Osteoblast (primary cell): ENCODE measurements at regions not wholly inside any gene's neighbourhood (a gene's known extent, or its start where the extent isn't known, plus 50 kb on each side); places are given as distances from the start of the nearest gene placed in this dataset.

Experiments used
- DNase-seq: peaks from one replicate; pipeline ENCODE4 v3.0.0; 2011; ENCODE audit warnings: low spot score, mixed read lengths; ENCODE audit not compliant: insufficient read length; ENCODE audit errors: missing footprints
- H2AFZ ChIP-seq: 2 replicates; pipeline ENCODE4 v1.6.0; 2011; ENCODE audit warnings: mild to moderate bottlenecking, low read length
- H3K27ac ChIP-seq: 2 replicates; pipeline ENCODE4 v1.5.1; 2011; ENCODE audit warnings: mild to moderate bottlenecking, low read depth, low read length, moderate library complexity
- H3K27me3 ChIP-seq: 2 replicates; pipeline ENCODE4 v1.6.0; 2012; ENCODE audit warnings: mild to moderate bottlenecking, control low read depth, inconsistent platforms, low read length, moderate library complexity; ENCODE audit not compliant: insufficient read depth
- H3K36me3 ChIP-seq: 2 replicates; pipeline ENCODE4 v1.5.1; 2011; ENCODE audit warnings: mild to moderate bottlenecking, low read length, control low read depth, moderate library complexity; ENCODE audit not compliant: insufficient read depth
- H3K4me1 ChIP-seq: 2 replicates; pipeline ENCODE4 v1.5.1; 2011; ENCODE audit warnings: mild to moderate bottlenecking, low read length, control low read depth, moderate library complexity; ENCODE audit not compliant: insufficient read depth
- H3K4me2 ChIP-seq: 2 replicates; pipeline ENCODE4 v1.6.0; 2011; ENCODE audit warnings: mild to moderate bottlenecking, low read length; ENCODE audit not compliant: insufficient read depth
- H3K4me3 ChIP-seq: fragments of 200-600 bp; sonication (generic); 3 replicates; pipeline ENCODE4 v1.5.1; 2012; ENCODE audit warnings: mild to moderate bottlenecking, low read length, inconsistent platforms; ENCODE audit not compliant: insufficient read depth
- H3K79me2 ChIP-seq: 2 replicates; pipeline ENCODE4 v1.6.0; 2012; ENCODE audit warnings: mild to moderate bottlenecking, low read length, control low read depth, inconsistent platforms; ENCODE audit not compliant: insufficient read depth
- H3K9me3 ChIP-seq: 2 replicates; pipeline ENCODE4 v1.5.1; 2011; ENCODE audit warnings: low read depth, low read length, control low read depth
- H4K20me1 ChIP-seq: 2 replicates; pipeline ENCODE4 v1.6.0; 2012; ENCODE audit warnings: mild to moderate bottlenecking, low read length, control low read depth; ENCODE audit not compliant: insufficient read depth
- TF ChIP-seq, protein P1 (sequence below): IDR thresholded peaks from 2 replicates; pipeline ENCODE4 v1.5.1; 2011; ENCODE audit warnings: mild to moderate bottlenecking, low read depth, low read length, moderate library complexity; ENCODE audit errors: extremely low read depth

DNA sequence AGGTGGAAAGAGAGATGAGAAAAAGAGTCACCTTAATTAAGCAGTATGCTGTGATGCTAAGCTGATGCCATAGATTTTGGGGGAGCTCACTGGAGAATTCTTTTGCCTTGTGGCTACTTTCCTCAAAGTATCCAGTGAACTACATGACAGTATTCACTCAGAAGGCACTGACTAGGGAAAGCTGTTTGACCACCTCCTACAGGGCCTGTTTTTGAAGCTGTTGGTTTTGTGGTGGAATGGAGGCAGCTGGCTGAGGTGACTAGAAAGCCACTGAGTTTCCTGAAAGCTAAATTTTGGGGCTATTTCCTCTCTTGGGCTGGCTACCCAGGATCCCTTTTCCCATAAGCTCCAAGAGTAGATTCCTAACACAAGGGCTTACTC is 124.8 kb upstream of the EOLA2 start:
- no peak for DNase-seq
- Histone ChIP-seq H3K4me1 (peaks cover 22% of the 10 kb centered on the region), H3K27me3 (no peaks in the 10 kb centered on the region), H3K79me2 (no peaks in the 10 kb centered on the region), H3K27ac (peak overlapping the region; percentile 24), H3K4me2 (peak overlapping the region; percentile 56), H2AFZ (no peak overlapping the region), H3K36me3 (no peaks in the 10 kb centered on the region), H3K4me3 (no peak overlapping the region), H3K9me3 (no peaks in the 10 kb centered on the region), H4K20me1 (no peaks in the 10 kb centered on the region)
- TF ChIP-seq, protein P1, sequence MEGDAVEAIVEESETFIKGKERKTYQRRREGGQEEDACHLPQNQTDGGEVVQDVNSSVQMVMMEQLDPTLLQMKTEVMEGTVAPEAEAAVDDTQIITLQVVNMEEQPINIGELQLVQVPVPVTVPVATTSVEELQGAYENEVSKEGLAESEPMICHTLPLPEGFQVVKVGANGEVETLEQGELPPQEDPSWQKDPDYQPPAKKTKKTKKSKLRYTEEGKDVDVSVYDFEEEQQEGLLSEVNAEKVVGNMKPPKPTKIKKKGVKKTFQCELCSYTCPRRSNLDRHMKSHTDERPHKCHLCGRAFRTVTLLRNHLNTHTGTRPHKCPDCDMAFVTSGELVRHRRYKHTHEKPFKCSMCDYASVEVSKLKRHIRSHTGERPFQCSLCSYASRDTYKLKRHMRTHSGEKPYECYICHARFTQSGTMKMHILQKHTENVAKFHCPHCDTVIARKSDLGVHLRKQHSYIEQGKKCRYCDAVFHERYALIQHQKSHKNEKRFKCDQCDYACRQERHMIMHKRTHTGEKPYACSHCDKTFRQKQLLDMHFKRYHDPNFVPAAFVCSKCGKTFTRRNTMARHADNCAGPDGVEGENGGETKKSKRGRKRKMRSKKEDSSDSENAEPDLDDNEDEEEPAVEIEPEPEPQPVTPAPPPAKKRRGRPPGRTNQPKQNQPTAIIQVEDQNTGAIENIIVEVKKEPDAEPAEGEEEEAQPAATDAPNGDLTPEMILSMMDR: no peak

DNA sequence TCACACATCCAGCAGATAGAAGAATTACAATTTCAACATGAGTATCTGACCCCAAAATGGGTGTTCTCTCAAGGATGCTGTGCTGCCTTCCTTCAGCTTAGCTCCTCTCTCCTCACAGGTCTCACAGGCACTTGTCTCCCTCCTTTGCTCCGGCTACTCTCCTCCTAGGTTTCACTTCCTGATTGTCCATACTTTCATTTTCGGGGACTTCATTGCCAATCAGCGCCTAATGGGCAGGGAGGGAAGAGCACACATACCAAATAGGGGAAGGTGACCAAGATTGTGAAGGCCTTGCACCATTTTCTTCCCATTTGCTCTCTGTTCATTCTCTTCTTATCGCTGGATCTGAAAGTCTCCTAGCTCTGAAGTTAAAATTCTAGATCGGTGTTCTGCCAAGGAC is 125.4 kb upstream of the EOLA2 start:
- no peak overlapping the region for H3K4me3 ChIP-seq
- peaks cover 22% of the 10 kb centered on the region for H3K4me1 ChIP-seq
- no peaks in the 10 kb centered on the region for H4K20me1 ChIP-seq
- H3K9me3 ChIP-seq: no peaks in the 10 kb centered on the region
- H3K27ac ChIP-seq: no peak overlapping the region
- no peak overlapping the region for H3K4me2 ChIP-seq
- no peaks in the 10 kb centered on the region for H3K79me2 ChIP-seq
- H3K36me3 ChIP-seq: no peaks in the 10 kb centered on the region
- DNase-seq: no peak
- H2AFZ ChIP-seq: no peak overlapping the region
- H3K27me3 ChIP-seq: no peaks in the 10 kb centered on the region
- TF ChIP-seq, protein P1: no peak

DNA sequence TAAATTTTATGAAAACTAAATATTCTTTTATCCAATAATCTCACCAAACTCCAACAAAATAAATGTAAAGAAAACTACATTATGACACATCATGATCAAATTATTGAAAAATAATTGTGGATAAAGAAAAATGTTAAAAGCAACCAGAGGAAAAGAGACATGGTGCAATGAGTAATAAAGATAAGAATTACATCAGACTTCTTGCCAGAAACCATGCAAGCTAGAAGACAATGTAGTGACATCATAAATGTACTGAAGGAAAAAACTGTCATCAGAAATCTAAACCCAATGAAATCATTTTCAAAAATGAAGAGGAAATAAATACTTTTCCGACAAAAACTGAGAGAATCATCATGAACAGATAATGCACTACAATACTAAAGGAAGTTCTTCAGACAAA is 135.9 kb upstream of the EOLA2 start:
- Histone ChIP-seq H3K27ac (no peak overlapping the region), H3K27me3 (no peaks in the 10 kb centered on the region), H3K36me3 (no peaks in the 10 kb centered on the region), H2AFZ (no peak overlapping the region), H3K4me2 (no peak overlapping the region), H3K79me2 (no peaks in the 10 kb centered on the region), H3K9me3 (no peaks in the 10 kb centered on the region), H4K20me1 (no peaks in the 10 kb centered on the region), H3K4me3 (no peak overlapping the region), H3K4me1 (no peaks in the 10 kb centered on the region)
- DNase-seq: no peak
- TF ChIP-seq, protein P1: no peak

DNA sequence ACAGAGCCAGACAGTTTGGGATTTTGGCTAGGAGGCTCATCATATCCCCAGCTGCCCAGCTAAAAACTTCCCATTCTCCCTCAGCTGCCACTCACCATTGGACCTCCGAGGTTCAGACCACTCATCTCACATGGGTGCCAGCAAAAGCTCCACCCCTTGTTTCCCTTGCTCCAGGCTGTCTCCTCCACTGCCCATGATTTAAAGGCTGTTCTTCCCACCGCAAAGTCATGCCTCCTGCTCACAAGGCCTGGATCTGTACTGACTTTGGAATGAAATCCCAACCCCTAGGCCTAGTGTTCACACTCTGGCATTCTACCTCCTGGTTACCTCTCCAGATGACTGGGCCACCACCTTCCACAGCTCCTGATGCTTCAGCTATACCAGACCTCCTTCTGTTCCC is 142.2 kb upstream of the EOLA2 start:
- Histone ChIP-seq H3K79me2 (no peaks in the 10 kb centered on the region), H3K4me1 (peaks cover 15% of the 10 kb centered on the region), H3K27me3 (no peaks in the 10 kb centered on the region), H3K9me3 (no peaks in the 10 kb centered on the region), H3K36me3 (no peaks in the 10 kb centered on the region), H3K4me3 (no peak overlapping the region), H3K4me2 (no peak overlapping the region), H3K27ac (no peak overlapping the region), H2AFZ (no peak overlapping the region), H4K20me1 (no peaks in the 10 kb centered on the region)
- TF ChIP-seq, protein P1: no peak
- DNase-seq: no peak
